ENCODE measurements at regions not wholly inside any gene's neighbourhood (a gene's known extent, or its start where the extent isn't known, plus 50 kb on each side); places are given as distances from the start of the nearest gene placed in this dataset.
A peak's percentile ranks its signal among the peaks of the same experiment; 100 is the strongest.

GRCh38 chr2:12221584-12221983, 475.2 kb downstream of the LPIN1 start:
- no peak for DNase-seq

GRCh38 chr2:12222554-12222953, 476.1 kb downstream of the LPIN1 start:
- no peak for DNase-seq

- no peak for DNase-seq
Observed at GRCh38 chr2:12223732-12224131, 477.3 kb downstream of the LPIN1 start.

- no peak for DNase-seq
Observed at GRCh38 chr2:12226653-12227052, 480.2 kb downstream of the LPIN1 start.

GRCh38 chr2:12227941-12228608, 481.6 kb downstream of the LPIN1 start:
- no peak for DNase-seq

- no peak for DNase-seq
Observed at GRCh38 chr2:12231288-12231687, 484.9 kb downstream of the LPIN1 start.

GRCh38 chr2:12232876-12233275, 483.9 kb upstream of the TRIB2 start:
- DNase-seq = no peak

- no peak for DNase-seq
Observed at GRCh38 chr2:12236136-12236844, 480.4 kb upstream of the TRIB2 start.

GRCh38 chr2:12240206-12240605, 476.5 kb upstream of the TRIB2 start:
- no peak for DNase-seq

- DNase-seq = no peak
Observed at GRCh38 chr2:12243381-12243780, 473.4 kb upstream of the TRIB2 start.

GRCh38 chr2:12244070-12244469, 472.7 kb upstream of the TRIB2 start:
- no peak for DNase-seq

- no peak for DNase-seq
Observed at GRCh38 chr2:12251121-12251520, 465.6 kb upstream of the TRIB2 start.

GRCh38 chr2:12251749-12252148, 465.0 kb upstream of the TRIB2 start:
- no peak for DNase-seq

- no peak for DNase-seq
Observed at GRCh38 chr2:12253167-12253778, 463.5 kb upstream of the TRIB2 start.

- DNase-seq = no peak
Observed at GRCh38 chr2:12254280-12254860, 462.4 kb upstream of the TRIB2 start.

GRCh38 chr2:12256206-12256605, 460.5 kb upstream of the TRIB2 start:
- DNase-seq = no peak

GRCh38 chr2:12257476-12257875, 459.3 kb upstream of the TRIB2 start:
- DNase-seq = no peak

GRCh38 chr2:12259493-12259892, 457.2 kb upstream of the TRIB2 start:
- no peak for DNase-seq

- peak; percentile 34 for DNase-seq
Observed at GRCh38 chr2:12261986-12262680, 454.6 kb upstream of the TRIB2 start.

GRCh38 chr2:12262681-12263436, 453.9 kb upstream of the TRIB2 start:
- DNase-seq = peak; percentile 19

- no peak for DNase-seq
Observed at GRCh38 chr2:12263730-12264129, 453.0 kb upstream of the TRIB2 start.

GRCh38 chr2:12264146-12264545, 452.6 kb upstream of the TRIB2 start:
- DNase-seq = no peak

- no peak for DNase-seq
Observed at GRCh38 chr2:12265646-12266045, 451.1 kb upstream of the TRIB2 start.

Measured in NCI-H510A (cell line).